ENCODE measurements at regions not wholly inside any gene's neighbourhood (a gene's known extent, or its start where the extent isn't known, plus 50 kb on each side); places are given as distances from the start of the nearest gene placed in this dataset.
"Not testable (repeated sequence)": the region's sequence is repeated elsewhere in the genome, so short reads cannot be mapped to it uniquely, and the experiment has no call there.

- DNase-seq, result no peak
Observed at GRCh38 chr4:151459375-151459774, 50.4 kb downstream of the FHIP1A start.

GRCh38 chr4:151460434-151460833 is 51.5 kb downstream of the FHIP1A start:
- no peak for DNase-seq

GRCh38 chr4:151462554-151462953 is 53.6 kb downstream of the FHIP1A start:
- DNase-seq, result no peak

- DNase-seq, result no peak
Observed at GRCh38 chr4:151468715-151469696, 60.0 kb downstream of the FHIP1A start.

- no peak for DNase-seq
Observed at GRCh38 chr4:151469970-151470369, 61.0 kb downstream of the FHIP1A start.

GRCh38 chr4:151471728-151472127 is 62.8 kb downstream of the FHIP1A start:
- no peak for DNase-seq

- DNase-seq, result no peak
Observed at GRCh38 chr4:151472297-151472696, 63.3 kb downstream of the FHIP1A start.

GRCh38 chr4:151472711-151473110 is 63.7 kb downstream of the FHIP1A start:
- DNase-seq, result no peak

- DNase-seq, result no peak
Observed at GRCh38 chr4:151473521-151474097, 64.6 kb downstream of the FHIP1A start.

GRCh38 chr4:151475035-151475714 is 66.2 kb downstream of the FHIP1A start:
- peak; percentile 80 for DNase-seq

- no peak for DNase-seq
Observed at GRCh38 chr4:151481813-151482212, 72.8 kb downstream of the FHIP1A start.

GRCh38 chr4:151484396-151485102 is 75.6 kb downstream of the FHIP1A start:
- DNase-seq, result peak; percentile 96

- peak; percentile 7 for DNase-seq
Observed at GRCh38 chr4:151485541-151486131, 76.7 kb downstream of the FHIP1A start.

GRCh38 chr4:151486168-151486567 is 77.2 kb downstream of the FHIP1A start:
- DNase-seq, result peak; percentile 83

- no peak for DNase-seq
Observed at GRCh38 chr4:151488968-151489367, 80.0 kb downstream of the FHIP1A start.

GRCh38 chr4:151489462-151490203 is 80.7 kb downstream of the FHIP1A start:
- DNase-seq, result no peak

GRCh38 chr4:151495612-151496011 is 86.6 kb downstream of the FHIP1A start:
- not testable (repeated sequence) for DNase-seq

GRCh38 chr4:151511548-151511947 is 102.6 kb downstream of the FHIP1A start:
- not testable (repeated sequence) for DNase-seq

GRCh38 chr4:151517896-151518295 is 108.9 kb downstream of the FHIP1A start:
- DNase-seq, result no peak

- no peak for DNase-seq
Observed at GRCh38 chr4:151518359-151518758, 109.4 kb downstream of the FHIP1A start.

- no peak for DNase-seq
Observed at GRCh38 chr4:151519728-151520415, 110.9 kb downstream of the FHIP1A start.

Measured in fibroblast of upper back skin (primary cell).